Upper lobe of left lung (tissue), 4 donors: ENCODE measurements at regions not wholly inside any gene's neighbourhood (a gene's known extent, or its start where the extent isn't known, plus 50 kb on each side); places are given as distances from the start of the nearest gene placed in this dataset.

Experiments used
- CTCF ChIP-seq, 6 experiments: fragments of 450-650 bp in 4 of 6; fragments of 200-600 bp in 2 of 6; sonication (generic) in 2 of 6; IDR thresholded peaks; one replicate each; pipeline ENCODE4 v1.5.1; 2016 to 2019; ENCODE audit warnings: antibody characterized with exemption in 6 of 6
- POLR2A ChIP-seq, 4 donors: fragments of 450-650 bp; IDR thresholded peaks; one replicate each; pipeline ENCODE4 v1.5.1; 2016 to 2017; ENCODE audit warnings: antibody characterized with exemption in 4 of 4, mild to moderate bottlenecking in 2 of 4
- POLR2AphosphoS5 ChIP-seq, 2 donors: sonication (generic); formaldehyde crosslinking; IDR thresholded peaks; one replicate each; pipeline ENCODE4 v1.5.1; 2017; ENCODE audit warnings: antibody characterized with exemption in 2 of 2

- TF ChIP-seq POLR2A (IDR thresholded peaks at IDR 0.05) (no peak), CTCF (IDR thresholded peaks at IDR 0.05) (no peak), POLR2AphosphoS5 (IDR thresholded peaks at IDR 0.05) (no peak)
These were observed 193.6 kb upstream of the TSC22D1 start for GRCh38 chr13:44769686-44770085.
